CD14-positive monocyte (primary cell): ENCODE measurements at regions not wholly inside any gene's neighbourhood (a gene's known extent, or its start where the extent isn't known, plus 50 kb on each side); places are given as distances from the start of the nearest gene placed in this dataset.

Experiments used
- DNase-seq, 3 donors: peaks; one replicate each; pipeline ENCODE4 v3.0.0-alpha.2; 2011 to 2022
- H2AFZ ChIP-seq: 2 replicates; pipeline ENCODE4 v1.6.0; 2012; ENCODE audit warnings: mild to moderate bottlenecking, low read depth, low read length, inconsistent platforms; ENCODE audit not compliant: insufficient read depth, poor library complexity, severe bottlenecking
- H3K27ac ChIP-seq, 2 donors: 1 replicate in 1 of 2; 2 replicates in 1 of 2; pipeline ENCODE4 v1.5.1; 2012 to 2013; ENCODE audit warnings: low read length in 2 of 2, control low read depth in 1 of 2, inconsistent platforms in 1 of 2, low read depth in 1 of 2, mild to moderate bottlenecking in 1 of 2
- H3K27me3 ChIP-seq, 2 donors: one replicate each; pipeline versions ENCODE4 v1.6.0 to v1.6.1; 2011 to 2013; ENCODE audit warnings: low read length in 2 of 2; ENCODE audit not compliant: control insufficient read depth in 2 of 2, insufficient read depth in 2 of 2
- H3K36me3 ChIP-seq, 2 donors: replicated peaks in 1 of 2; 1 replicate in 1 of 2; 2 replicates in 1 of 2; pipeline versions ENCODE4 v1.5.1 to v1.6.1; 2012 to 2013; ENCODE audit warnings: low read length in 2 of 2, control low read depth in 1 of 2, inconsistent platforms in 1 of 2, mild to moderate bottlenecking in 1 of 2; ENCODE audit not compliant: insufficient read depth in 2 of 2, control insufficient read depth in 1 of 2
- H3K4me1 ChIP-seq, 2 donors: 1 replicate in 1 of 2; 2 replicates in 1 of 2; pipeline versions ENCODE4 v1.5.1 to v1.6.1; 2012 to 2013; ENCODE audit warnings: low read length in 2 of 2, control low read depth in 1 of 2, inconsistent platforms in 1 of 2, mild to moderate bottlenecking in 1 of 2, moderate library complexity in 1 of 2; ENCODE audit not compliant: insufficient read depth in 2 of 2, control insufficient read depth in 1 of 2
- H3K4me2 ChIP-seq: replicated peaks from 2 replicates; pipeline ENCODE3; 2012; ENCODE audit warnings: low read length, moderate library complexity, mild to moderate bottlenecking; ENCODE audit not compliant: poor library complexity, severe bottlenecking; ENCODE audit errors: extremely low read depth
- H3K4me3 ChIP-seq, 3 experiments: fragments of 200-600 bp in 1 of 3; sonication (generic) in 1 of 3; replicated peaks in 1 of 3; 1 replicate in 2 of 3; 2 replicates in 1 of 3; pipeline ENCODE4 v1.5.1; 2011 to 2013; ENCODE audit warnings: low read length in 3 of 3, mild to moderate bottlenecking in 3 of 3, control low read depth in 2 of 3, low read depth in 2 of 3, inconsistent platforms in 1 of 3, moderate library complexity in 1 of 3
- H3K79me2 ChIP-seq: 2 replicates; pipeline ENCODE4 v1.6.0; 2012; ENCODE audit warnings: mild to moderate bottlenecking, control low read depth, inconsistent platforms, low read length, moderate library complexity; ENCODE audit not compliant: insufficient read depth
- H3K9ac ChIP-seq: 2 replicates; pipeline ENCODE4 v1.6.0; 2017; ENCODE audit warnings: low read length, mild to moderate bottlenecking; ENCODE audit not compliant: insufficient read depth, poor library complexity, severe bottlenecking
- H3K9me3 ChIP-seq, 2 donors: replicated peaks in 1 of 2; 1 replicate in 1 of 2; 2 replicates in 1 of 2; pipeline versions ENCODE4 v1.5.1 to v1.6.1; 2012 to 2013; ENCODE audit warnings: low read length in 2 of 2, control low read depth in 1 of 2; ENCODE audit not compliant: control insufficient read depth in 1 of 2, insufficient read depth in 1 of 2
- H4K20me1 ChIP-seq: 2 replicates; pipeline ENCODE4 v1.6.0; 2012; ENCODE audit warnings: mild to moderate bottlenecking, low read length, control low read depth, moderate library complexity; ENCODE audit not compliant: insufficient read depth
- H3K27ac Mint-ChIP-seq, 7 donors: one replicate each; pipeline ENCODE4 v1.8.0; 2020; ENCODE audit warnings: mild to moderate bottlenecking in 7 of 7, mixed read lengths in 7 of 7, moderate library complexity in 6 of 7, inconsistent platforms in 2 of 7
- H3K27me3 Mint-ChIP-seq, 3 donors: one replicate each; pipeline ENCODE4 v1.8.0; 2021 to 2022; ENCODE audit warnings: low read depth in 3 of 3, mild to moderate bottlenecking in 3 of 3, mixed read lengths in 3 of 3, moderate library complexity in 3 of 3, inconsistent platforms in 1 of 3
- H3K36me3 Mint-ChIP-seq, 2 donors: one replicate each; pipeline ENCODE4 v1.8.0; 2020; ENCODE audit warnings: mixed read lengths in 2 of 2, inconsistent platforms in 1 of 2, mild to moderate bottlenecking in 1 of 2
- H3K4me1 Mint-ChIP-seq: one replicate; pipeline ENCODE4 v1.8.0; 2020; ENCODE audit warnings: mild to moderate bottlenecking, mixed read lengths
- H3K4me3 Mint-ChIP-seq, 2 donors: one replicate each; pipeline ENCODE4 v1.8.0; 2020; ENCODE audit warnings: mild to moderate bottlenecking in 2 of 2, mixed read lengths in 2 of 2, moderate library complexity in 1 of 2
- H3K9me3 Mint-ChIP-seq, 7 donors: one replicate each; pipeline ENCODE4 v1.8.0; 2020 to 2022; ENCODE audit warnings: mixed read lengths in 7 of 7, mild to moderate bottlenecking in 6 of 7, moderate library complexity in 6 of 7, inconsistent platforms in 2 of 7
- CTCF ChIP-seq: fragments of 200-600 bp; IDR thresholded peaks from one replicate; pipeline ENCODE4 v1.8.0; 2022; ENCODE audit warnings: antibody characterized with exemption, mild to moderate bottlenecking
- WGBS: methylation state at CpG from one replicate; pipeline ENCODE4 v1.1.5; 2013; ENCODE audit warnings: missing lambda C conversion rate; ENCODE audit not compliant: insufficient coverage; 5-methylcytosine and 5-hydroxymethylcytosine counted together
- intact Hi-C, 2 donors: fragments of 100-400 bp; cut with micrococcal nuclease; formaldehyde crosslinking; loops; one replicate each; pipeline versions ENCODE4 v1.15.0 to v1.15.1; 2023

GRCh38 chrY:12423416-12424252 lies 277.4 kb upstream of the USP9Y start:
- Histone ChIP-seq H3K79me2 (no peaks in the 10 kb centered on the region), H2AFZ (no peak overlapping the region), H3K27me3 (peaks cover 0 to 6% of the 10 kb centered on the region in 2 donors), H3K4me3 (no peak overlapping the region), H3K27ac (no peak overlapping the region), H3K9ac (no peak overlapping the region), H3K4me1 (no peaks in the 10 kb centered on the region), H3K4me2 (no peak overlapping the region), H3K36me3 (no peaks in the 10 kb centered on the region), H3K9me3 (no peaks in the 10 kb centered on the region), H4K20me1 (no peaks in the 10 kb centered on the region)
- Mint-ChIP-seq H3K9me3 (peaks cover 0 to 1% (median 0%) of the 10 kb centered on the region in 7 donors), H3K36me3 (no peaks in the 10 kb centered on the region), H3K4me1 (no peaks in the 10 kb centered on the region), H3K27me3 (peaks cover 0 to 17% (median 3%) of the 10 kb centered on the region in 3 donors), H3K4me3 (no peak overlapping the region), H3K27ac (no peak overlapping the region)
- no peak for TF ChIP-seq CTCF
- no peak for DNase-seq
- intact Hi-C loops = no loop called here
- 100% methylated on average over 1 of the region's 6 CpGs for WGBS

GRCh38 chrY:12425506-12425905 lies 275.5 kb upstream of the USP9Y start:
- H3K4me1 Mint-ChIP-seq = no peaks in the 10 kb centered on the region
- Histone ChIP-seq H3K9ac (no peak overlapping the region), H3K27ac (no peak overlapping the region), H3K4me2 (no peak overlapping the region), H3K4me1 (no peaks in the 10 kb centered on the region), H4K20me1 (no peaks in the 10 kb centered on the region), H3K9me3 (no peaks in the 10 kb centered on the region), H2AFZ (no peak overlapping the region), H3K27me3 (peaks cover 0 to 6% of the 10 kb centered on the region in 2 donors), H3K4me3 (no peak overlapping the region), H3K79me2 (no peaks in the 10 kb centered on the region), H3K36me3 (no peaks in the 10 kb centered on the region)
- H3K27ac Mint-ChIP-seq = no peak overlapping the region
- H3K27me3 Mint-ChIP-seq = peaks cover 0 to 16% (median 3%) of the 10 kb centered on the region in 3 donors
- DNase-seq = no peak
- WGBS = 80% methylated on average over 2 of the region's 6 CpGs
- H3K9me3 Mint-ChIP-seq = peaks cover 0 to 1% (median 0%) of the 10 kb centered on the region in 7 donors
- intact Hi-C loops = no loop called here
- H3K36me3 Mint-ChIP-seq = no peaks in the 10 kb centered on the region
- TF ChIP-seq CTCF = no peak
- no peak overlapping the region for H3K4me3 Mint-ChIP-seq
